HG03159 (cell line): ENCODE measurements at regions not wholly inside any gene's neighbourhood (a gene's known extent, or its start where the extent isn't known, plus 50 kb on each side); places are given as distances from the start of the nearest gene placed in this dataset.

ENCODE experiments used
- ATAC-seq: cut with Tn5 transposase; IDR thresholded peaks from one replicate; pipeline ENCODE4 v1.9.1; 2021; ENCODE audit warnings: mild to moderate bottlenecking, moderate library complexity; ENCODE audit not compliant: unreplicated experiment

DNA sequence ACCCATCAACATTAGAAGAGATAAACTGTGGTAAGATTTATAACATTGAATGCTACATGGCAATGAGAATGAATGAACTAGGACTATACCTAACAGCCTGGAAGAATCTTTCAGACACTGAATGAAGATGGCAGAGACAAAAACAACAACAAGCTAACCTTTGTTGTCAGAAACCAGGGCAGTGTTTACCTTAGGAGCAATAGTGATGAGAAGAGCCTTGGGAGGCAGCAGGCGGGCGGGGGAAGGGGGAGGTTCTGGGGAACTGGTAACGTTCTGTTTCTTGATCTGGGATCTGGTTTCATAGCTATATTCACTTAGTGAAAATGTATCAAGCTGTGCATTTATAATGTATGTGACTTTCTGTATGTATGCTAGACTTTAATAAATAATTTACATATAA is 139.0 kb upstream of the TNRC6C start:
- no peak for ATAC-seq

- no peak for ATAC-seq
These were observed 137.4 kb upstream of the TNRC6C start for GRCh38 chr17:77821114-77821513.

DNA sequence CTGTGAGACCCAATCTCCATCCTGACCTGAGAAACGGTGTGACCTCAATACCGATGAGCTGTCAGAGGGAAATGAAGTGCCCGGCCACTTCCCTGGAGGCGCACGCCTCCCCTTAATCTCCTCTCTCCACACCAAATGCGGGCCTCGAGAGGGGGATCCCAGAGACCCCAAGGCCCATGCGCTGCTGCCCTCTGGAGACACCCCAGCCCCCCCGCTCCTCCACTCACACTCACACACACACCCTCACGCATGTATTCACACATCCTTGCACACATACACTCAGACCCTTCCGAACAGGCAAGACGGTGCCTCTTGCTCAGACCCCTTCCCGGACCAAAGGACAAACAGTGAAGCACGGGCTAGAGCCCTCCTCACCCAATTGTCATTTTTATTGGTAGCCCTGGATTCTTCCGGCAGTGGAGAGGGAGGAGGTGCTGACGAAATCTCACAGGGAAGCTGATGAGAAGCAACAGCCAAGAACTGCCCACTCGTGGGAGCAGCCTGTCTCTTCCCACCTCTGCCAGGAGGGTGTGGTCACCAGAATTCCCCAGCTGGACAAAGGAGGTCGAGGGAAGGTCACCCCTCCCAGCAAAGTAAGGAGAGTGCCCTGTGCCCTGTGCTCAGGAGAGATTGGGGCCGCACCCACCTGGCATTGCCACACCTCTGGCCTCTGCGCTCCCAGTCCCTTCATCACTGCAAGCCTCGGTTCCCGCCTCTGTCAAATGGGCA is 136.0 kb upstream of the TNRC6C start:
- no peak for ATAC-seq

DNA sequence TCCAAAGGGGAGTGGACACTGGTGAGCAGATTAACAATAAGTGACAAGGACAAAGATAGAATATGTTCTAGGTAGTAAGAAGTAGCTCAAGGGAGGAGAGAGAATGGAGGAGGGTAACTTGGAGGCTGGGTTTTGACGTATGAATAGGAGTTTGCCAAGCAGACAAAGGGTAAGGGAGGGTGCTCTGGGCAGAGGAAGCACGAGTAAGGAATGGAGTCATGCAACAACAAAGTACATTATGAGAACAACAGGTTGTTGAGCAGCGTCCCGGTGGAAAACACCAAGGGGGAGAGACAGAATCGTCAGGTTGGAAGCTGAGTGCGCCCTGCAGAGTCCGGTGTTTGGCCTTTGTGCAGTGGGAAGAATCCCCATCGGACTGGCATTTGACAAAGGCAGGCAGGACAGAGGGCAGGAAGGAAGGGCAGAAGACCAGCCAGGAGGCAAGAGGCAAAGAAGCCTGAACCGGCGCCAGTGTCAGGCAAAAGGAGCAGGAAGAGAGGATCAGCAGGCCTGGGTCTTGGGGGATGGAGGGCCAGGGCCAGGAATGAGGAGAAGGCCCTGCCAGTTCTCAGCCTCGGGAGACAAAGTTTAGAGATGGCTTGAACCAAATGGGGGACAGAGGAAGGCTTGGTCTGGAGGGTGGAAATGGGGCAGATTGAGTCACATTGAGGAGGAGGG is 134.3 kb upstream of the TNRC6C start:
- ATAC-seq: no peak

- ATAC-seq: no peak
These were observed 133.7 kb upstream of the TNRC6C start for GRCh38 chr17:77824780-77825280.

DNA sequence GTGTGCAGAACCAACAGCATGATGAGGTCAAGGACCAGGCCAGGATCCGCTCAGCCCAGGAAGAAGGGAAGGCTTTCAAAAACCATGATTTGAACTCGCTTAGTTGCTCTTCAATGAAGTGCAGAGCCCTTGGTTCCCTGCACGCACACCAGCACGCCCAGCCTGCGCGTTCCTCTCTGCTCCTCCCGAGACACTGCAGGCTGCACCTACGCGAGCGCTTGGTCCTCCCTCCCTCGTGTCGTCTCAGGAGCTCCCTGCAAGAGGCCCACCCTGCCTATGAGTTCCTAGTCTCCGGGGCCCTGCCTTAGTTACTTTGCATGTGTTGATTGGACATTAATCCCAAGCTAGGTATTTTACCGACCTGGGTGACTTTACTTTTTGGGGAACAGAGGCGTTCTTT is 132.9 kb upstream of the TNRC6C start:
- ATAC-seq: no peak

- ATAC-seq: no peak
These were observed 132.2 kb upstream of the TNRC6C start for GRCh38 chr17:77826132-77826873.

- no peak for ATAC-seq
These were observed 131.5 kb upstream of the TNRC6C start for GRCh38 chr17:77827039-77827438.

DNA sequence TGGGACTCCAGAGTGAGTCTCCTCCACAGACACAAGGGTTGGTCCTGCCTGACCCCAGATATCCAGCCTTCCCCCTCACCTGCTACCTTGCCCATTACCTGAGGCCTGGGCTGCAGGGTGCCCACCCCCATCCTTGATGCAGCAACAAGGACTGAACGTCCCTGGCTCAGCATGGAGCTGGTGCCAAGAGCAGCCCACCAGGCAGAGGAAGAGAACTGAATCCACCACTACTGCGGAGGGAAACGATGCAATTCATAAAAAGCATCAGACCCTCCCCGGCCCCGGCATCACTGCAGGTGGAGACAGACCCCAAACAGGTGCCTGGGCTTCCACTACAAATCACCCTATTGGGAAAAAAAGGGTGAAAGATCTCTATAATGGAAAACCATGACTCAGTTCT is 131.0 kb upstream of the TNRC6C start:
- ATAC-seq: no peak

DNA sequence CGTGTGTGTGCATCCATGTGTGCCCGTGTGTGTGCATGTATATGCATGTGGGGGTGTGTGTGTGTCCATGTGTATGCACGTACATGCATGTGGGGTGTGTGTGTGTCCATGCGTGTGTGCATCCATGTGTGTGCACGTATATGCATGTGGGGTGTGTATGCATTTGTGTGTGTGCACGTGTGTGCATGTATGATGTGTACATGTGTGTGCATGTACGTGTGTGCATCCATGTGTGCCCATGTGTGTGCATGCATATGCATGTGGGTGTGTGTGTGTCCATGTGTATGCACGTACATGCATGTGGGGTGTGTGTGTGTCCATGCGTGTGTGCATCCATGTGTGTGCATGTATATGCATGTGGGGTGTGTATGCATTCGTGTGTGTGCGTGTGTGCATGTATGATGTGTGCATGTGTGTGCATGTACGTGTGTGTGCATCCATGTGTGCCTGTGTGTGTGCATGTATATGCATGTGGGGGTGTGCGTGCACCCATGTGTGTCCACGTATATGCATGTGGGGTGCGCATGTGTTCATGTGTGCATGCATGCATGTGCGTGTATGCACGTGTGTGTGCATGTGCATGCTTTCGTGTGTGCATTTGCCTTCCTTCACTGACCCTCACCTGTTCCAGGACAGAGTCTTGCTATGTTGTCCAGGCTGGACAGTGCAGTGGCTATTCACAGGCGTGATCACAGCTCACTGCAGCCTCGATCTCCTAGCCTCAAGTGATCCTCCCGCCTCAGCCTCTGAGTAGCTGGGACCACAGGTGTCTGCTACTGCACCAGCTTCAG is 129.6 kb upstream of the TNRC6C start:
- no peak for ATAC-seq

GRCh38 chr17:77829843-77830799 is 128.4 kb upstream of the TNRC6C start:
- no peak for ATAC-seq

GRCh38 chr17:77830816-77831473 is 127.6 kb upstream of the TNRC6C start:
- ATAC-seq: no peak

- no peak for ATAC-seq
These were observed 126.9 kb upstream of the TNRC6C start for GRCh38 chr17:77831474-77832179.

GRCh38 chr17:77832180-77832560 is 126.3 kb upstream of the TNRC6C start:
- no peak for ATAC-seq

GRCh38 chr17:77833769-77834168 is 124.7 kb upstream of the TNRC6C start:
- no peak for ATAC-seq

- no peak for ATAC-seq
These were observed 124.1 kb upstream of the TNRC6C start for GRCh38 chr17:77834170-77835115.

DNA sequence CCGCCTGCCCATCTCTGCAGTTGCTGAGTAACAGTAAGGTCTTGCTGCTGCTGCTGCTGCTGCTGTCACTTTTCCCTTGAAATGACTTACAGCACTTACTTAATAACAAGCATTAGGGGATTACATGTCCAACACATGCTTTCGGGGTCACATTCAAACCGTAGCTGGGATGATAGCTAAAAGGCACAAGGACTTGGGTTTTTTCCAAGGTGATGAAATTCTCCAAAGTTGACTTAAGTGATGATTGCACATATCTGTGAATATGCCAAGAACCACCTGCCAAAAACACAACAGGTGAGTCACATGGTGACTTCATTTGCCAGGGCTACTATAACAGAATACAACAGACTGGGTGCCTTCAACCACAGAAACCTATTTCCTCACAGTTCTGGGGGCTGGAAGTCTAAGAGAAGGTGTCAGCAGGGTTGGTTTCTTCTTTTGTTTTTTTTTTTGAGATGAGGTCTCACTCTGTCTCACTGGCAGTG is 121.9 kb upstream of the TNRC6C start:
- no peak for ATAC-seq
